Gastroesophageal sphincter (tissue), 3 donors: ENCODE measurements at regions not wholly inside any gene's neighbourhood (a gene's known extent, or its start where the extent isn't known, plus 50 kb on each side); places are given as distances from the start of the nearest gene placed in this dataset.

ENCODE experiments used
- CTCF ChIP-seq, 4 experiments: fragments of 200-600 bp in 2 of 4; fragments of 450-650 bp in 2 of 4; sonication (generic) in 1 of 4; IDR thresholded peaks; one replicate each; pipeline ENCODE4 v1.5.1; 2017 to 2019; ENCODE audit warnings: antibody characterized with exemption in 4 of 4, mild to moderate bottlenecking in 2 of 4, moderate library complexity in 2 of 4
- EP300 ChIP-seq: sonication (generic); formaldehyde crosslinking; IDR thresholded peaks from one replicate; pipeline ENCODE4 v1.6.1; 2017; ENCODE audit warnings: antibody characterized with exemption, mild to moderate bottlenecking
- POLR2A ChIP-seq, 2 donors: fragments of 450-650 bp; IDR thresholded peaks; one replicate each; pipeline ENCODE4 v1.6.1; 2017; ENCODE audit warnings: antibody characterized with exemption in 2 of 2, mild to moderate bottlenecking in 2 of 2, moderate library complexity in 1 of 2
- POLR2AphosphoS5 ChIP-seq: sonication (generic); formaldehyde crosslinking; IDR thresholded peaks from one replicate; pipeline ENCODE4 v1.6.1; 2017; ENCODE audit warnings: antibody characterized with exemption

- no peak for TF ChIP-seq CTCF (IDR thresholded peaks at IDR 0.05)
- no peak for TF ChIP-seq POLR2AphosphoS5
- no peak for TF ChIP-seq EP300
- no peak for TF ChIP-seq POLR2A (IDR thresholded peaks at IDR 0.05)
Observed at GRCh38 chr7:138267934-138268333, 191.7 kb downstream of the AKR1D1 start.
